ENCODE measurements at regions not wholly inside any gene's neighbourhood (a gene's known extent, or its start where the extent isn't known, plus 50 kb on each side); places are given as distances from the start of the nearest gene placed in this dataset.

- H3K9me3 ChIP-seq (ENCODE audit: low read depth, low read length): no peaks in the 10 kb centered on the region
- no peak for DNase-seq (ENCODE audit: insufficient read length, low spot score, missing footprints)
These were observed 117.7 kb upstream of the PODXL start for GRCh38 chr7:131674131-131674530.

GRCh38 chr7:131673576-131673975, 117.1 kb upstream of the PODXL start:
- no peak for TF ChIP-seq CTCF (IDR thresholded peaks at IDR 0.05; ENCODE audit: extremely low read depth, low read depth, low read length)
- Histone ChIP-seq H2AFZ (ENCODE audit: low read length) (no peak overlapping the region), H3K27ac (ENCODE audit: low read depth, low read length) (no peak overlapping the region), H3K4me2 (ENCODE audit: insufficient read depth, low read length) (no peak overlapping the region), H3K9me3 (ENCODE audit: low read depth, low read length) (no peaks in the 10 kb centered on the region), H3K4me1 (ENCODE audit: insufficient read depth, low read length) (no peaks in the 10 kb centered on the region), H3K27me3 (ENCODE audit: insufficient read depth, low read length) (peaks cover 19% of the 10 kb centered on the region), H3K79me2 (ENCODE audit: insufficient read depth, low read length) (no peaks in the 10 kb centered on the region), H3K36me3 (ENCODE audit: insufficient read depth, low read length) (no peaks in the 10 kb centered on the region), H4K20me1 (ENCODE audit: insufficient read depth, low read length) (no peaks in the 10 kb centered on the region), H3K4me3 (ENCODE audit: insufficient read depth, low read length) (no peak overlapping the region)
- no peak for DNase-seq (ENCODE audit: insufficient read length, low spot score, missing footprints)

More at GRCh38 chr7:131674131-131674530, 117.7 kb upstream of the PODXL start:
- Histone ChIP-seq H3K27ac (ENCODE audit: low read depth, low read length) (no peak overlapping the region), H3K79me2 (ENCODE audit: insufficient read depth, low read length) (no peaks in the 10 kb centered on the region), H3K4me3 (ENCODE audit: insufficient read depth, low read length) (no peak overlapping the region), H2AFZ (ENCODE audit: low read length) (no peak overlapping the region), H3K4me1 (ENCODE audit: insufficient read depth, low read length) (no peaks in the 10 kb centered on the region), H4K20me1 (ENCODE audit: insufficient read depth, low read length) (no peaks in the 10 kb centered on the region), H3K27me3 (ENCODE audit: insufficient read depth, low read length) (peaks cover 22% of the 10 kb centered on the region), H3K36me3 (ENCODE audit: insufficient read depth, low read length) (no peaks in the 10 kb centered on the region), H3K4me2 (ENCODE audit: insufficient read depth, low read length) (no peak overlapping the region)
- no peak for TF ChIP-seq CTCF (IDR thresholded peaks at IDR 0.05; ENCODE audit: extremely low read depth, low read depth, low read length)

GRCh38 chr7:131670406-131670805, 114.0 kb upstream of the PODXL start:
- Histone ChIP-seq H3K4me2 (ENCODE audit: insufficient read depth, low read length) (no peak overlapping the region), H3K27ac (ENCODE audit: low read depth, low read length) (no peak overlapping the region), H4K20me1 (ENCODE audit: insufficient read depth, low read length) (no peaks in the 10 kb centered on the region), H3K27me3 (ENCODE audit: insufficient read depth, low read length) (peaks cover 19% of the 10 kb centered on the region), H2AFZ (ENCODE audit: low read length) (no peak overlapping the region), H3K79me2 (ENCODE audit: insufficient read depth, low read length) (no peaks in the 10 kb centered on the region), H3K36me3 (ENCODE audit: insufficient read depth, low read length) (no peaks in the 10 kb centered on the region), H3K4me3 (ENCODE audit: insufficient read depth, low read length) (no peak overlapping the region), H3K4me1 (ENCODE audit: insufficient read depth, low read length) (no peaks in the 10 kb centered on the region), H3K9me3 (ENCODE audit: low read depth, low read length) (no peaks in the 10 kb centered on the region)
- DNase-seq (ENCODE audit: insufficient read length, low spot score, missing footprints): no peak
- TF ChIP-seq CTCF (IDR thresholded peaks at IDR 0.05; ENCODE audit: extremely low read depth, low read depth, low read length): no peak

GRCh38 chr7:131667699-131668098, 111.3 kb upstream of the PODXL start:
- no peak for TF ChIP-seq CTCF (IDR thresholded peaks at IDR 0.05; ENCODE audit: extremely low read depth, low read depth, low read length)
- DNase-seq (ENCODE audit: insufficient read length, low spot score, missing footprints): no peak
- Histone ChIP-seq H2AFZ (ENCODE audit: low read length) (no peak overlapping the region), H3K79me2 (ENCODE audit: insufficient read depth, low read length) (no peaks in the 10 kb centered on the region), H3K27me3 (ENCODE audit: insufficient read depth, low read length) (peaks cover 7% of the 10 kb centered on the region), H3K27ac (ENCODE audit: low read depth, low read length) (no peak overlapping the region), H3K4me2 (ENCODE audit: insufficient read depth, low read length) (no peak overlapping the region), H4K20me1 (ENCODE audit: insufficient read depth, low read length) (no peaks in the 10 kb centered on the region), H3K9me3 (ENCODE audit: low read depth, low read length) (no peaks in the 10 kb centered on the region), H3K4me3 (ENCODE audit: insufficient read depth, low read length) (no peak overlapping the region), H3K36me3 (ENCODE audit: insufficient read depth, low read length) (no peaks in the 10 kb centered on the region), H3K4me1 (ENCODE audit: insufficient read depth, low read length) (no peaks in the 10 kb centered on the region)

Measured in osteoblast (primary cell).